Caco-2 (cell line): ENCODE measurements at regions not wholly inside any gene's neighbourhood (a gene's known extent, or its start where the extent isn't known, plus 50 kb on each side); places are given as distances from the start of the nearest gene placed in this dataset.
A peak's percentile ranks its signal among the peaks of the same experiment; 100 is the strongest.

Source experiments
- BruUV-seq: library from RNA; stranded (reverse); fragments of 400-500 nt; replicated peaks from 2 replicates; lab custom pipeline; 2021; lab: Mats Ljungman, UMichigan
- CTCF ChIA-PET: fragments of 300-600 bp; sonication (Branson Sonifier 250); formaldehyde crosslinking; loops from one replicate; lab custom pipeline; 2022; ENCODE audit warnings: antibody characterized with exemption; lab: Charles Lee
- POLR2A ChIA-PET: fragments of 300-600 bp; sonication (Branson Sonifier 250); formaldehyde crosslinking; loops from one replicate; lab custom pipeline; 2022; ENCODE audit warnings: antibody characterized with exemption; lab: Charles Lee
- DNase-seq, 2 experiments: peaks; one replicate each; pipeline versions ENCODE4 v3.0.0 to v3.0.0-alpha.2; 2020 to 2022
- H3K27me3 ChIP-seq: replicated peaks from 2 replicates; pipeline ENCODE4 v1.6.0; 2011; ENCODE audit warnings: low read length; ENCODE audit not compliant: control insufficient read depth, insufficient read depth
- H3K36me3 ChIP-seq: 2 replicates; pipeline ENCODE4 v1.5.1; 2011; ENCODE audit warnings: low read length; ENCODE audit not compliant: control insufficient read depth, insufficient read depth
- H3K4me1 ChIP-seq: fragments of 250-450 bp; sonication (Bioruptor Pico); 2 replicates; pipeline ENCODE4 v1.5.1; 2020; ENCODE audit warnings: mild to moderate bottlenecking
- H3K4me3 ChIP-seq: 2 replicates; pipeline ENCODE4 v1.5.1; 2011; ENCODE audit warnings: low read depth, mild to moderate bottlenecking, control low read depth, low read length
- H3K9me3 ChIP-seq: fragments of 250-450 bp; sonication (Bioruptor Pico); 2 replicates; pipeline ENCODE4 v1.5.1; 2020; ENCODE audit warnings: mild to moderate bottlenecking, moderate library complexity
- H3K27ac Mint-ChIP-seq: one replicate; pipeline ENCODE4 v1.8.0; 2022; ENCODE audit warnings: mixed read lengths; ENCODE audit not compliant: unreplicated experiment
- H3K27me3 Mint-ChIP-seq: one replicate; pipeline ENCODE4 v1.8.0; 2022; ENCODE audit warnings: mixed read lengths; ENCODE audit not compliant: insufficient read depth, unreplicated experiment
- H3K36me3 Mint-ChIP-seq: one replicate; pipeline ENCODE4 v1.8.0; 2022; ENCODE audit warnings: mild to moderate bottlenecking, mixed read lengths; ENCODE audit not compliant: insufficient read depth, unreplicated experiment
- H3K4me1 Mint-ChIP-seq: one replicate; pipeline ENCODE4 v1.8.0; 2022; ENCODE audit warnings: low read depth, mixed read lengths; ENCODE audit not compliant: unreplicated experiment
- H3K4me3 Mint-ChIP-seq: one replicate; pipeline ENCODE4 v1.8.0; 2022; ENCODE audit warnings: mild to moderate bottlenecking, moderate library complexity, mixed read lengths; ENCODE audit not compliant: unreplicated experiment
- H3K9me3 Mint-ChIP-seq: one replicate; pipeline ENCODE4 v1.8.0; 2022; ENCODE audit warnings: mixed read lengths; ENCODE audit not compliant: unreplicated experiment
- intact Hi-C: fragments of 100-400 bp; cut with micrococcal nuclease; formaldehyde crosslinking; loops from one replicate; pipeline ENCODE4 v1.10.0; 2022; ENCODE audit not compliant: unreplicated experiment
- TF ChIP-seq, protein P1 (sequence below), 2 experiments: fragments of 200-600 bp in 1 of 2; IDR thresholded peaks; 1 replicate in 1 of 2; 2 replicates in 1 of 2; pipeline versions ENCODE4 v1.5.1 to v1.8.0; 2011 to 2022; ENCODE audit warnings: antibody characterized with exemption in 1 of 2, control low read depth in 1 of 2, inconsistent platforms in 1 of 2, low read depth in 1 of 2, low read length in 1 of 2, mild to moderate bottlenecking in 1 of 2, moderate library complexity in 1 of 2; ENCODE audit not compliant: insufficient read depth in 1 of 2, severe bottlenecking in 1 of 2, unreplicated experiment in 1 of 2

DNA sequence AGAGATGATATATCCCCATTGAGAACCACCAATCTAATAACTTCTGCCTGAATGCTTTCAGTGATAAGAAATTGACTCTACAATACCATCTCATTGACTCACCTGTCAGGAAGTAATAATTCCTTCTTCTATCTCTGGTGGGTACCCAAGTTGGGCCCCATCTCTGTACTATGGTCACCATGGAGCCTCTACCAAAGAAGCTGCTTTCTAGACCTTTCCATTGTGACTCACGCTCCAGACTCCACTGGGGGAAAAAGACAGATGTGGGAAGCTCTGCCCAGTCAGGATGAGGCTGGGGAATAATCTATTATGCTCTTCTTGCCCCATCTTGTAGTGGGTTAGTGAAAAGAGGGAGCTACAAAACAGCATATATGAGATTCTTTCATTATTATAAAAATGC is 100.4 kb downstream of the COPRS start:
- no peaks in the 10 kb centered on the region for H3K27me3 ChIP-seq
- Mint-ChIP-seq H3K27ac (no peak overlapping the region), H3K36me3 (no peaks in the 10 kb centered on the region), H3K4me1 (peaks cover 9% of the 10 kb centered on the region), H3K4me3 (no peak overlapping the region), H3K9me3 (peaks cover 17% of the 10 kb centered on the region), H3K27me3 (no peaks in the 10 kb centered on the region)
- POLR2A ChIA-PET: no interaction called here
- intact Hi-C loops: no loop called here
- TF ChIP-seq, protein P1, sequence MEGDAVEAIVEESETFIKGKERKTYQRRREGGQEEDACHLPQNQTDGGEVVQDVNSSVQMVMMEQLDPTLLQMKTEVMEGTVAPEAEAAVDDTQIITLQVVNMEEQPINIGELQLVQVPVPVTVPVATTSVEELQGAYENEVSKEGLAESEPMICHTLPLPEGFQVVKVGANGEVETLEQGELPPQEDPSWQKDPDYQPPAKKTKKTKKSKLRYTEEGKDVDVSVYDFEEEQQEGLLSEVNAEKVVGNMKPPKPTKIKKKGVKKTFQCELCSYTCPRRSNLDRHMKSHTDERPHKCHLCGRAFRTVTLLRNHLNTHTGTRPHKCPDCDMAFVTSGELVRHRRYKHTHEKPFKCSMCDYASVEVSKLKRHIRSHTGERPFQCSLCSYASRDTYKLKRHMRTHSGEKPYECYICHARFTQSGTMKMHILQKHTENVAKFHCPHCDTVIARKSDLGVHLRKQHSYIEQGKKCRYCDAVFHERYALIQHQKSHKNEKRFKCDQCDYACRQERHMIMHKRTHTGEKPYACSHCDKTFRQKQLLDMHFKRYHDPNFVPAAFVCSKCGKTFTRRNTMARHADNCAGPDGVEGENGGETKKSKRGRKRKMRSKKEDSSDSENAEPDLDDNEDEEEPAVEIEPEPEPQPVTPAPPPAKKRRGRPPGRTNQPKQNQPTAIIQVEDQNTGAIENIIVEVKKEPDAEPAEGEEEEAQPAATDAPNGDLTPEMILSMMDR (IDR thresholded peaks at IDR 0.05; ENCODE audit: insufficient read depth in 1 of 2, low read depth in 1 of 2, low read length in 1 of 2, severe bottlenecking in 1 of 2, unreplicated experiment in 1 of 2): no peak
- CTCF ChIA-PET: no interaction called here
- no TSS peak for BruUV-seq
- H3K4me3 ChIP-seq: no peak overlapping the region
- H3K36me3 ChIP-seq: no peaks in the 10 kb centered on the region
- 0 out of 2 replicates have a peak, but pooled peaks cover 3% of the 10 kb centered on the region for H3K9me3 ChIP-seq
- DNase-seq: no peak
- H3K4me1 ChIP-seq: peaks cover 9% of the 10 kb centered on the region

DNA sequence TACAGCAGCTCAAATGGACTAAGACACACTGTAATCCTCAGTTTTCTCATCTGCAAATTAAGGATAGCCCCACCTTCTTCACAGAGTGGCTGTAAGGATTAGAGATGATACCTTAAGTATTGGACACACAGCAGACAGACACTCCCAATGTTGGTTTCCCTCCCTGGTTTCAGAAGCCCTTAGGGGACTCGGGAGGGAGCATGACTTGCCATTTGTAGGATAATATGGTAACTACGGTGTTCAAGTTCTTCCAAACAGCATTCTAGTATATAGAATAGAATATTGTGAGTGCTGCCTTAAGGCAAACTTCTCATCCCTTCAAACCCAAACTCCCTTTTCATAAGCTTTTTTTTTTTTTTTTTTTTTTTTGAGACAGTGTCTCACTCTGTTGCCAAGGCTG is 101.9 kb downstream of the COPRS start:
- H3K27me3 Mint-ChIP-seq: no peaks in the 10 kb centered on the region
- no peak overlapping the region for H3K27ac Mint-ChIP-seq
- DNase-seq: no peak
- H3K27me3 ChIP-seq: no peaks in the 10 kb centered on the region
- CTCF ChIA-PET: no interaction called here
- H3K9me3 Mint-ChIP-seq: peaks cover 1% of the 10 kb centered on the region
- TF ChIP-seq, protein P1 (IDR thresholded peaks at IDR 0.05; ENCODE audit: insufficient read depth in 1 of 2, low read depth in 1 of 2, low read length in 1 of 2, severe bottlenecking in 1 of 2, unreplicated experiment in 1 of 2): no peak
- BruUV-seq: no TSS peak
- no peak overlapping the region for H3K4me3 Mint-ChIP-seq
- H3K4me1 Mint-ChIP-seq: peaks cover 12% of the 10 kb centered on the region
- intact Hi-C loops: no loop called here
- peaks cover 21% of the 10 kb centered on the region for H3K4me1 ChIP-seq
- no peaks in the 10 kb centered on the region for H3K36me3 Mint-ChIP-seq
- H3K9me3 ChIP-seq: no peaks in the 10 kb centered on the region
- H3K4me3 ChIP-seq: no peak overlapping the region
- POLR2A ChIA-PET: no interaction called here
- H3K36me3 ChIP-seq: no peaks in the 10 kb centered on the region

DNA sequence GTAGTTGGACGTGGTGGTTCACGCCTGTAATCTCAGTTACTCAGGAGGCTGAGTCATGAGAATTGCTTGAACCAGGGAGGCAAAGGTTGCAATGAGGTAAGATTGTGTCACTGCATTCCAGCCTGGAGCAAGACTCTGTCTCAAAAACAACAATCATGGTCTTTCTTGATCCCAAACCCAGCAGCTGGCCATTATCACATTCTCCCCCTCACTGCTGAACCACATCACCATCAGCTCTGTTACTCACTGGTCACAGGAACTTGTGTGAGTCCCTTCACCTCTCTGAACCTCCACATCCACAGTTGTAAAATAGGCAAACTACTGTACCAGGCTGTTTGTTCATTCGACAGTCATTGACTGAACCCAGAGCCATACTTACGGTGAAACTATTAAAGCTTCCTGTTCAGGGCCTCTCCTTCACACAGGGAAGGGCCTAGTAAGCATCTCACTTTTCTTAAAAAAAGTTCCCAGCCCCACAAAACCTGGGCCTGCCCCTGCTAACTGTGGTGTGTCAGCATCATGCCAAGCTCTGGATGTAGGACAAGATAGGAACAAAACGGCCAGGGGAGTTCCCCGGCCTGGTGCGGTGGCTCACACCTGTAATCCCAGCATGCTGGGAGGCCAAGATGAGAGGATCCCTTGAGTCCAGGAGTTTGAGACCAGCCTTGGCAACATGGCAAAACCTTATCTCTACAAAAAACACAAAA is 104.7 kb downstream of the COPRS start:
- Mint-ChIP-seq H3K36me3 (no peaks in the 10 kb centered on the region), H3K4me3 (no peak overlapping the region), H3K27me3 (no peaks in the 10 kb centered on the region), H3K27ac (peak overlapping the region; percentile 54), H3K4me1 (peaks cover 12% of the 10 kb centered on the region), H3K9me3 (no peaks in the 10 kb centered on the region)
- Histone ChIP-seq H3K27me3 (no peaks in the 10 kb centered on the region), H3K4me1 (peaks cover 24% of the 10 kb centered on the region), H3K4me3 (no peak overlapping the region), H3K9me3 (no peaks in the 10 kb centered on the region), H3K36me3 (no peaks in the 10 kb centered on the region)
- TF ChIP-seq, protein P1 (IDR thresholded peaks at IDR 0.05; ENCODE audit: insufficient read depth in 1 of 2, low read depth in 1 of 2, low read length in 1 of 2, severe bottlenecking in 1 of 2, unreplicated experiment in 1 of 2): no peak
- DNase-seq: peak; percentile 22 to 49
- ChIA-PET POLR2A (no interaction called here), CTCF (no interaction called here)
- BruUV-seq: no TSS peak
- intact Hi-C loops: loop anchor here (5.0 kb wide), 1 partner anchor 88 kb away; no protein-coding TSS in a partner anchor
